ENCODE measurements at regions not wholly inside any gene's neighbourhood (a gene's known extent, or its start where the extent isn't known, plus 50 kb on each side); places are given as distances from the start of the nearest gene placed in this dataset.
"Not testable (repeated sequence)": the region's sequence is repeated elsewhere in the genome, so short reads cannot be mapped to it uniquely, and the experiment has no call there.

DNA sequence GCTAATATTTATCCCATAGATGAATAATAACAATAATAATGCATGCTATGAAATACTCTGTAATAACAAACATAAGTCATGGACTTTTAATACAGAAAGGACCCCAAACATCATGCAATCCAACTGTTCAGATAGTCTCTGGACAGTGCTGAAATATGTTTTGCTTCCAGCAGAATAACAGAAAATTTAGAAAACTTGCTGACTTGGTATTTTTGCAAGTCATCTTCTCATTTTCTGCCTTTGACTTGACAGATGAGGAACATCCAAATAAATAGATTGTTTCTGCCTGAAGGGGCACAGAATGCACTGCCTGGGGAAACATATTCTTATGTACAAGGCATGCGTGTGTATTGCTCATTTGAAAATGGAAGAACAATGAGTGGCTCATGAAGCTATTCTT, 442.4 kb upstream of the GRM7 start:
- no peak for DNase-seq

DNA sequence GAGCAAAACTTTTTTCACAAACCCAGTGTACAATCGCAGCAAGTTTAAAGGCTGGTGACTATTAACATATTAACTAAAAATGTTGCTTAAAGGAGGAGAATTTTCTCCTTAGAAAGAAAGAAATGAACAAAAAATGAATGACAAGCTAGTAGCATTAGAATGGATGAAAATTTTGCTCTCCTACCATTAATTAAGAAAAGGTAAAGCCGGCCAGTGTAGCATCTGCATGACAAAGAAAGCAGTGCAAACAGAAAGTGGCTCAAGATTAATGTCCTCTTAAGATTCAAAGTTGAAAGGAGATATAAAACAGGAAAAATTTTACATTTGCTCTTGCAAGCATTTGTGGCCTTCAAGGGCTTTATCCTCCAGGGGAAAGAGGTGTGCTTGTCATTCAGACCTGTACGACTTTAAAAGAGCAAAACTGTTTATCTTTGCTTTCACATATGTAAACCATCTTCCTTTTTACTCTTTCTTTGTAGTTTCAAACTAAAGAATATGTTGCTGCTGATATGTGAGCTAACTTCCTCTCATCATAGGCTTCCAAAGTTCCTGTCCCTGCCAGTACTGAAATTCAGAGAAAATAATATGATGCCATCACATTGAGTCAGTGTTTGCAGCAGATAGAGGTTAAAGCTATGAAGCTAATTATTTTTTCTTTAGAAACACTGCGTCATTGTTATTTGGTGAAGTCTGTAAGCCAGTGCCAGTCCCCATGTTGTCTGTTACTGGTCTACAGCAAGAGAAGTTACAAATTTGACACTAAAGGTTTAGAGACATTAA, 439.1 kb upstream of the GRM7 start:
- no peak for DNase-seq

DNA sequence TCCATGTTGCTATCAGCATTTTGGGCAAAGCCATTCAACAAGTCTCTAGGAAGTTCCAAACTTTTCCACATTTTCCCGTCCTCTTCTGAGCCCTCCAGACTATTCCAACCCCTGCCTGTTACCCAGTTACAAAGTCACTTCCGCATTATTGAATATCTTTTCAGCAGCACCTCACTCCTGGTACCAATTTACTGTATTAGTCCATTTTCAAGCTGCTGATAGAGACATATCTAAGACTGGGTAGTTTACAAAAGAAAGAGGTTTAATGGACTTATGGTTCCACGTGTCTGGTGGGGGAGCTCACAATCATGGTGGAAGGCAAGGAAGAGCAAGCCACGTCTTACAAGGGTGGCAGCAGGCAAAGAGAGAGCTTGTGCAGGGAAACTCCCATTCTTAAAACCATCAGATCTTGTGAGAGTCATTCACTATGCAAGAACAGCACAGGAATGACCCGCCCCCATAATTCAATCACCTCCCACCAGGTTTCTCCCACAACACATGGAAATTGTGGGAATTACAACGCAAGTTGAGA, 435.6 kb upstream of the GRM7 start:
- DNase-seq = no peak

DNA sequence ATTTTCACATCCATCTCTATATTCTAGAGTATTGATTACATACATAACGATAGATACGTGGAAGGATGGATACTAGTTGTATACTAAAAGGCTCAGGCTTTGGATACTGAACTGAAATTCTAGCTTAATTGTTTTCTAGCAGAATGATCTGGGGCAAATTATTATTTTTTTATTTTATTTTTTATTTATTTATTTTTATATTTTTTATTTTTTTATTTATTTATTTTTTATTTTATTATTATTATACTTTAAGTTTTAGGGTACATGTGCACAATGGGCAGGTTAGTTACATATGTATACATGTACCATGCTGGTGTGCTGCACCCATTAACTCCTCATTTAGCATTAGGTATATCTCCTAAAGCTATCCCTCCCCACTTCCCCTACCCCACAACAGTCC, 432.6 kb upstream of the GRM7 start:
- not testable (repeated sequence) for DNase-seq

DNA sequence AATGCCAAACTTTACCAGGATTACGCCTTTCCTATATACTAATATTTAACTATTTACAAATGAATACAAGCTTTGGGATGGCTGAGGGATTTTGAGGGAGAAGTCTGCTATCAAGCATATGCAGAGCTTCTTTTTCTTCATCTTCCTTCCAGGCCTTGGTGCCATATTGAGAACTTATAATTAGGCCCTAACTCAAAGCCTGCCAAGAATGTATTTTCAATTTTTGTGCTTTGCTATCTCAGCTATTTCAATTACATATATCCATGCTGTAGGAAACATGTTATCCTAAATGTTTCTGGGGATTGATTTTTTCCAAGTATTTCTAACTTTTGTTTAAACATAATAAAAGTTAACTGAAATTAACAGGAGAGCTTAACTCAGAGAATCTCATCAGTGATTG, 425.0 kb upstream of the GRM7 start:
- no peak for DNase-seq

DNA sequence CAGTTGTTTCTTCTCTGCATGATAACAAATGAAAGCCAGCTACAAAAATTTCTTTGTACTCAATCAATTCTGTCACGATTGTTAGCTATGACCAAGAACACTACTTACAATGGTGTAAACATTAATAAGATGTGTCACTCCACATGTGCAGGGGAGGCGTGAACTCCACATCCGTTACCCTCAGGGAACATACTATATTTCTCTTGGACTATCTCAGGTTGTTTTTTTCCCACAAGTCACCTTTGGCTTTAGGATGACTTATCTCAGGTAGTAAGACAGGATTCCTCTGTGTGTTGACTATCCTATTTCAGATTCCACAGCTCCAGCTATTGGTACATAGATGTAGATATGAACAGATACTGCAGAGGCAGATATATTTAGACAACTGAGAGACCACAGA, 423.3 kb upstream of the GRM7 start:
- DNase-seq = no peak

DNA sequence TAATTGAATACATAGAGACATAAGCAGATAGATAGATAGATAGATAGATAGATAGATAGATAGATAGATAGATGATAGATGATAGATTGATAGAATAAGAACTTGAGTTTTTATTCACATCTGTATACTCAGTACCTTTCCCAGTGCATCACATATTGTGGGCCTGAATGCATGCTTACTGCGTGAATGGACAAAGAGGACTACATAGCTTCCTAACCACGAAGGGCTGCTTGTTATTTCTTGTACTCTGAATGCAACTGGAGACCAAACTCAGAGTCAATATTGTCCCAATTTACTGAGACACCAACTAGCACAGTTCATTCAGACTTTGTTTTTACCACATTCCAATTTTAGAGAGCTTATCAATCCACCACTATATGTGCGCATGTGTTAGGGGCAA, 422.9 kb upstream of the GRM7 start:
- DNase-seq = no peak

DNA sequence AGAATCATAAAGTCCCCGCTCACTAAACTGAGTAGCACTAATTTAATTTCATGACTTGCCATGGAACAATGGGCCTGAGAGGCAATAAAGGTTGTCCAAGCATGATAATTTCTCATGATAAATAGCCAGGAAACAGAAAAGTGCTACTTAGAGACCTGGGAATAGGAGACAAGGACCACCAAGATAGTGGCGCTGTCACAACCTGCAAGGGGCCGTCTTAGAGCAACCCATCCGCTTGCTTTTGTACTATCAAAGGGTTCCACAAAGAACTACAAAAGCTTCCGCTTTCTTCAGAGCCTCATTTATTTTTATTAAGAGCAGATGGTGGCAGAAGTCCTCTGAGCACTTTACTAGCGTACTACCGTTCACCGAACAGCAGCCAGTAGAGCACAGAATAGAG, 421.7 kb upstream of the GRM7 start:
- no peak for DNase-seq

DNA sequence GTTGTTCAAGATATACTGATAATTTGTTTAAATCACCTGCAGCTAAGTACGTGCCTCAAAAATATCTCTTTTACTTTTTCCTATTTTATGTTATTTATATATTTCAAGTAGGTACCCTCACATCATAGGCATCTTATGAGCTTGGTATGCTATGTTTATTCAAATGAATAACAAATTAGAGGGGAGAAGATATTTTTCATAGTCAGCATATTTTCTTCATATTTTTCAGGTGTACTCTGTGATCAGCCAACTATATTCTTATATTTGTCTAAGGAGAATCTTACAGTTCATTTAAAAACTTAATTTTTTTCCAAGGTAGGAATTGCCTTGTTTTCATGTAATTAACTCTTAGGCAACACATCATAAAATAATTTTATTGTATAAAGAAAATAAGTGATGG, 421.1 kb upstream of the GRM7 start:
- DNase-seq = no peak

DNA sequence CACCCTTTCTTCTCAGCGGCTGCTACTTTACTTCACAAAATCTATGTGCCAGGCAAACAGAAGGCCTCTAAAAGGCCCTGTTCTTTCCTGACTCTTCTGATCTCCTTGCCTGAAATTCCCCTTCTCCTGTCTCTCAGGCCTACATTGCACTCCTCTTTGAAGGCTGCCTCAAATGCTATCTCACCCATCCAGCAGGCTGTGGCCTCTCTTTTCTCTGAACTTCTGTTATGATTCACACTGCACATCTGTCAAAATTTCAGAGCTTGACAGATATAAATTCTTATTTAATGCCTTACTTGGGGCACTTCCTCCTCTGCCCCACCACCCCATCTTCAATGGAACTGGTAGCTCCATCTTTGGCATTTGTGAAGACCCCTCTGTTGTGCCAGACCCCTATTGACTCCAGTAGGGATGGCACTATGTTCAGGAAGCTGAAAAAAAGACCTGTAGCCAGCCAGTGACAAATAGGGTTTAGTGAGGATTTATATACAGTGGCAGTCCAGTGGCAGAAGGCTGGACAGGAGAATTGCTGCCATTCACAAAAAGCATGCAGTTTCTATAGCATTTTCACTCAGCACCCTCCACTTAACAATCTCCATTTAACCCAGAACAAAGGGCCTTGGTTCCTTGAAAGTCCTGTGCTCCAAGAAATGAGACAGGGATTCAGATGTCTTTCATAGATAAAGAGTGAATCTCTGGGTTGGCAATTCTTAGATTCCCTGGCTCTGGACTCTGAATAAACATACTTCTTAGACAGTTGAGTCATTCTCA, 415.8 kb upstream of the GRM7 start:
- DNase-seq = no peak

DNA sequence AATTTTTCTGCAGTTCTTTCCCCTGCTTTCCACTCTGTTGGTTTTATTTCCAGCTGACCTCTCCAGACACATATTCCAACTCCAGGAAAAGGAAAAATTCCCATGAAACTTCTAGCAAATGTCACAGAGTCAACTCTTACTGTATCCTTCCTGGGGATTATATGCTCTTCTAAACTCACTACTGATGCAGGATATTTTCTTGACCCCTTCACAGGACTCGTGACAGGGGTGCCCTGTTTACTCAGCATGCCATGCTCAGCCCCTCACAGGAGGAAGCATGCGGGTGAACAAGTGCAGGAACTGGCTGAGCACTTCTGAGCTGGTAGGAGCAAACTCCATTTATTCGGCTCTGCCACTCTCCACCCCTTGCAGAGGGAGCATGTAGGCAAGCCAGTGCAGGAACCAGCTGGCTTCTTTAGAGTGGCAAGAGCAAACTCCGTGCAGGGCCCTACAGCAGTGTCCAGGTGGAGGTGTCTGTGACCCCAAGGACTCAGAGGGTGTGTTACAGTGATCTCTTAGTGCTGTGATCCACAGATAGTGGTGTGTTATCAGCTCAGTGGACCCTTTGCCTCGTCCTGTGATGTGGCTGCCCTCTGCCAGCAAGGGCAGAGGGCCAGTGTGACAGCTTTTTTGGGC, 413.6 kb upstream of the GRM7 start:
- DNase-seq = no peak

DNA sequence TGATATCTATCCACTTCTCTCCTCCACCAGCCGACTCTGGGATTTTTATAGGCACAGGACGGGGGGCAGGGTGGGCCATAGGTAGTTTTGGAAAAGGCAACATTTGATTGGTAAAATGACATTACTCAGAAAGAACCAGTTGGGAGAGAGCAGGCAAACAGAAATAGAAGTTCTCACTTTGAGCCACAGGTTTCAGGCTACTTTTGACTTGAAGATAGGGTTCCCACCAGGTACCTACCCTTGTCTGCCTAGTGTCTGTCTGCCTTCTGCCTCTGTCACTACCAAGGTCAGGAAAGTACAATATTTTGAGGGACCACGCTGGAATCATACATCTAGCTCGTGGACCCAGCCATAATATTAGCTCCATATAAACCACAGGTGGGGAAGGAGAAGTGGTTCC, 412.9 kb upstream of the GRM7 start:
- DNase-seq = no peak

DNA sequence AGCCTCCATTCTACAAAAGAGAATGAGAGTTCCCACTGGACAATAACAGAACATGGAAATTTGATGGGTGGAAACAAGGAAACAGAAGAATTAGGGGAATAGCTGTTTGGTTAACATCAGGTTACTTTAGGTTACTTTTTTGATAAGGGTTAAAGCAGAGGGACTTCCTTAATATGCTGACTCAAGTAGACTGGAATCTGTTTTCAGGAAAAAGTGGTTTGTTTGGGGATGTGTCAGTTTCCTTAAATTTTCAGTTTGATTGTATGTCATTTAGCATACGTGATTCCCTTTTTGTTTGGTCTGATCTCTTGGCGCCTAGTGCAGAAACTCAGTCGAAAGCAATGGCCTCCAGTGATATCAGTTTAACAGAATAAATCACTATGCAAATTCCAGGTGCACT, 411.8 kb upstream of the GRM7 start:
- no peak for DNase-seq

DNA sequence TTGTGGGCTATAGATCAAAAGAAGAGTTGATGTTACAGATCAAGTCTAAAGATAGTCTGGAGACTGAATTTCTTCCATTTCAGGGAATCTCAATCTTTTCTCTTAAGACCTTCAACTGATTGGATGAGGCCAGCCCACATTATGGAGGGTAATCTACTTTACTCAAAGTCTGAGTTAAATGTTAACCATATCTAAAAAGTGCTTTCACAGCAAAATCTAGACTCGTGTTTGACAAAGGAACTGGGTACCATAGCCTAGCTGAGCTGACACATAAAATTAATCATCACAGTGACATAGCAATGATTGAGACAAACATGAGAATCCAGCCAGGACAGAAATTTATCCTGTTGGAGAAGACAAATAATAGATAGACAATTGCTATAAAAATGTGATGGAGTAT, 407.9 kb upstream of the GRM7 start:
- no peak for DNase-seq

DNA sequence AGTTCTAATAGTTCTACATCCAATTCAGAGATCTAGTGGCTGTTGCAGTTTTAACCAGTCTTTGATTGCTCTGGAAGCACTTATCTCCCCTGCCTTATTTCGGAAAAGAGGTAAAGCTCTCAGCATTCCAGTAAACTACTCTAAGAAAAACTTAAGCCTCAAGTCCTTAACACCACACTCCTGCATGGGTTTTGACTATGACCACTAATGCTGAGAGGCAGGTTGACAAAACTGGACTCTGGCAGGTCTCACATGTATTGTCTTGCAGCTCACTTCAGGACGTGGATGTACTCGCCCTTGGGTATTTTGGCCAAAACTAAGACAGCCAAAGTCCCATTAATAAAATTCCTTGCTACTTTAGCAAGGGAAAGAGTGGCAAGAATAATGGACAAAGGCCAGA, 405.9 kb upstream of the GRM7 start:
- no peak for DNase-seq

DNA sequence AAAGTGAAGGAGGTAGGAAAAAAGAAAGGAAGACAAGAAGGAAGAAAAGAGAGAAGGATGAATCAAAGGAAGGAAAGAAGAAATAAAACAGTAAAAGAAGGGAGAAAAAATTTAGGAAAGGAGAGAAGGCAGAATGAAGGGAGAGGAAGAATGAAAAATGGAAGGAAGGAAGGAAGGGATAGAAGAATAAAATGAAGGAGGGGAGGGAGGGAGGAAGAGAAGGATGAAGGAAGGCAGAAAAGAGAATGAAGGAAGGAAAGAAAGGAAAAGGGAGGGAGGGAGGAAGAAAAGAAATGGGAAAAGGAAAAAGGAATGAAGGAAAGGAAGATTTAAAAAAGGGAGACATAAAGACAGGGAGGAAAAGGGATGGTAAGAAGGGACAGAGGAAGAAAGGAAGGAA, 393.7 kb upstream of the GRM7 start:
- no peak for DNase-seq

DNA sequence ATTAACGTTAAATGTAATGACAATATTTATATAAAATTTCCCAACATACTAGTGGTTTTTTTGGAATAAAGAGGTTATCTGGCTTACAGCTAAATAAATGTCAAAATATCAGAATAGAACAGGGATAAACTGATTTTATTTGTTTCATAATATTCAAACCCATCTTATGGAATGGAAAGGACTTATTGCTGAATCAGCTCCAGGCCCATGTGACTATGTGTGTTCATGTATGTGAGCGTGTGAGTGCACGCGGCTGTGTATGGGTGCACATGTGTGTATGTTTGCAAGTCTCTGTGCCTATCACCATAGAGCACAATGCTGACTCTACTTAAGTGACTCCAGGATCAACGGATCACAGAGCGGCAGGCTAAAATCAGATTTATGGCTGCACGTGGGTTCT, 392.3 kb upstream of the GRM7 start:
- no peak for DNase-seq

DNA sequence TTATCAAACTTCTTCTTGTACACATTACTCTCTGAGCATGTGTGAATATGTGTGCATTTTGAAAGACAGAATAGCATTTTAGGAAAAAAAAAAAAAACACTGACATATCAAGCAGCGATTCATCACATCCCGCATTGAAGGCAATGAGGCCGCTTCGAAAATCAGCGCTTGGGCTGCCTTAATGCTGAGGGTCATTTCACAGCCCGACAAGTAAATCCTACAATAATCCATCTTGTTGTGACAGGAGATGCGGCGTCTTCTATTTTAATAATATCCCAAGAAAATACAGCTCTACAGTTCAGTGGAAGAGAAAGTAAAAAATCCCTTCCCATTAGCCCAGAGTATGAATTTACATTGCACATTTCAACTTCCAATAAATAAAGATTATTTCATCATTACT, 389.2 kb upstream of the GRM7 start:
- no peak for DNase-seq

DNA sequence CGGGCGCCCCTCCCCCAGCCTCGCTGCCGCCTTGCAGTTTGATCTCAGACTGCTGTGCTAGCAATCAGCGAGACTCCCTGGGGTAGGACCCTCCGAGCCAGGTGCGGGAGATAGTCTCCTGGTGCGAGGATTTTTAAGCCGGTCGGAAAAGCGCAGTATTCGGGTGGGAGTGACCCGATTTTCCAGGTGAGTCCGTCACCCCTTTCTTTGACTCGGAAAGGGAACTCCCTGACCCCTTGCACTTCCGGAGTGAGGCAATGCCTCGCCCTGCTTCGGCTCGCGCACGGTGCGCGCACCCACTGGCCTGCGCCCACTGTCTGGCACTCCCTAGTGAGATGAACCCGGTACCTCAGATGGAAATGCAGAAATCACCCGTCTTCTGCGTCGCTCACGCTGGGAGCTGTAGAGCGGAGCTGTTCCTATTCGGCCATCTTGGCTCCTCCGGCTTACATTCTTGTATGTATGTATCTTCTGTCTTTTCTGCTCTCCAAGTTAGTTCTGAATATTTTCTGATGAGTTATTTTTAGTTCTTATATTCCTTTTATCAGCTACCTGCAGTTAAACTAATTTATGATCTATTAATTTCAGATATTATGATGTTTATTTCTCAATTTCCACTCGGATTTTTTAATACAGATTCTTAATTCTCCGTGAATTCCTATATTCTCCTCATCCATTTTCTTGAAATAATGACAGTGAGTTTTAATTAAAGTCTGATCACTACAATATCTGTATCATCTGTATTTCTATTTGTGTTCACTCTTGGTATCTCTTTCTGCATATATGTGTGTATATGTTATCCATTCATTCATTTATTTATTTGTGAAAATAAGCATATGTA, 370.2 kb upstream of the GRM7 start:
- not testable (repeated sequence) for DNase-seq

DNA sequence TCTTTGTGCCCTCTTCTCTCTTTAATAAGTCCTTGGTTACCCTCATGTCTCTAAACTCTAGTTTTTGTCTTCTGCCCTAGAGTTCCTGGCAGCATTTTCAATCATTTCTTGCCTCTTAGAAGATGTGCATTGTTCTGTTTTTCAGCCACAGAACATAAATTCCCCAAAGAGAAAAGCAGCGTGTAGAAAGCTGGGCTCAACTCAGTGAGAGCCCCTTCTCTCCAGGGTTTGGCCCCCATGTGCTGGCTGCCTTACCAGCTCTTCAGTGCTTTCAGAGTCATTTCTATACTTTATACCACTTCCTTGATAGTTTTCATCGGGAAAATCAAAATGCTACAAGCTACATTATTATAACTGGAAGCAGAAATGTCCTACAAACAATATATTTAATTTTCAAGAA, 369.1 kb upstream of the GRM7 start:
- no peak for DNase-seq

DNA sequence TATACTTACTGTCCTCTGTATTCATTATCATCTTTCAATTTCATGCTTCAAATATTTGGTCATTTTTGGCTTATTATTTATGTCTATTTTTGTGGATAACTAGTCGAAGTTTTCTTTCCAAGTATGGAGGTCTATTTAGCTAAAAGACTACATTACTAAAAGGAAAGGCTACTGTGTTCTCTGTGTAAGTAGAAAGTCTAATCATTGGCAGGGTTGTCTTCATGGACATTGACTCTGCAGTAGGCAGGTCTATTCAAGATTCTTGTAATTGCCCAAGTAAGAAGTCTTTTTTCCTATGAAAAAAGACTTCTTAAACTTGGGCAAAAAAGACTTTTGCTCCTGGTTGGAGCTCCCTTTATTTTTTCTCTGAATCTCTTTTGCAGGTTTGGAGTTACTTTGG, 368.6 kb upstream of the GRM7 start:
- no peak for DNase-seq

DNA sequence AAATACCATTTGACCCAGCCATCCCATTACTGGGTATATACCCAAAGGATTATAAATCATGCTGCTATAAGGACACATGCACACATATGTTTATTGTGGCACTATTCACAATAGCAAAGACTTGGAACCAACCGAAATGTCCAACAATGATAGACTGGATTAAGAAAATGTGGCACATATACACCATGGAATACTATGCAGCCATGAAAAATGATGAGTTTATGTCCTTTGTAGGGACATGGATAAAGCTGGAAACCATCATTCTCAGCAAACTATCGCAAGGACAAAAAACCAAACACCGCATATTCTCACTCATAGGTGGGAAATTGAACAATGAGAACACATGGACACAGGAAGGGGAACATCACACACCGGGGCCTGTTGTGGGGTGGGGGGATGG, 362.0 kb upstream of the GRM7 start:
- not testable (repeated sequence) for DNase-seq

Data from hypothalamus (tissue), 51 donors.